ENCODE measurements at regions not wholly inside any gene's neighbourhood (a gene's known extent, or its start where the extent isn't known, plus 50 kb on each side); places are given as distances from the start of the nearest gene placed in this dataset.

GRCh38 chrX:42127563-42127962 is 204.2 kb upstream of the CASK start:
- TF ChIP-seq CTCF (IDR thresholded peaks at IDR 0.05; ENCODE audit: insufficient read depth, low read depth, low read length, missing control alignments): no peak
- DNase-seq (ENCODE audit: low read depth): no peak
- no peak overlapping the region for H3K4me3 ChIP-seq (ENCODE audit: low read length)

GRCh38 chrX:42123369-42123768 is 200.0 kb upstream of the CASK start:
- no peak for TF ChIP-seq CTCF (IDR thresholded peaks at IDR 0.05; ENCODE audit: insufficient read depth, low read depth, low read length, missing control alignments)
- DNase-seq (ENCODE audit: low read depth): peak; percentile 15
- no peak overlapping the region for H3K4me3 ChIP-seq (ENCODE audit: low read length)

GRCh38 chrX:42119076-42119475 is 195.7 kb upstream of the CASK start:
- no peak for TF ChIP-seq CTCF (IDR thresholded peaks at IDR 0.05; ENCODE audit: insufficient read depth, low read depth, low read length, missing control alignments)
- DNase-seq (ENCODE audit: low read depth): peak; percentile 94
- no peak overlapping the region for H3K4me3 ChIP-seq (ENCODE audit: low read length)

- no peak for TF ChIP-seq CTCF (IDR thresholded peaks at IDR 0.05; ENCODE audit: insufficient read depth, low read depth, low read length, missing control alignments)
- no peak for DNase-seq (ENCODE audit: low read depth)
- H3K4me3 ChIP-seq (ENCODE audit: low read length): no peak overlapping the region
These were observed 194.0 kb upstream of the CASK start for GRCh38 chrX:42117318-42117717.

GRCh38 chrX:42109428-42109827 is 186.1 kb upstream of the CASK start:
- no peak for TF ChIP-seq CTCF (IDR thresholded peaks at IDR 0.05; ENCODE audit: insufficient read depth, low read depth, low read length, missing control alignments)

GRCh38 chrX:42107495-42108488 is 184.4 kb upstream of the CASK start:
- H3K4me3 ChIP-seq (ENCODE audit: low read length): no peak overlapping the region
- no peak for TF ChIP-seq CTCF (IDR thresholded peaks at IDR 0.05; ENCODE audit: insufficient read depth, low read depth, low read length, missing control alignments)
- DNase-seq (ENCODE audit: low read depth): no peak

More at GRCh38 chrX:42109428-42109827, 186.1 kb upstream of the CASK start:
- H3K4me3 ChIP-seq (ENCODE audit: low read length): no peak overlapping the region
- DNase-seq (ENCODE audit: low read depth): no peak
